Testis (tissue), 2 donors: ENCODE measurements at regions not wholly inside any gene's neighbourhood (a gene's known extent, or its start where the extent isn't known, plus 50 kb on each side); places are given as distances from the start of the nearest gene placed in this dataset.

ENCODE experiments used
- DNase-seq: peaks from one replicate; pipeline ENCODE4 v3.0.0-alpha.2; 2019
- H3K27ac ChIP-seq, 2 donors: fragments of 200-600 bp; sonication (generic); one replicate each; pipeline ENCODE4 v1.5.1; 2019
- H3K27me3 ChIP-seq: fragments of 200-600 bp; sonication (generic); one replicate; pipeline ENCODE4 v1.5.1; 2019
- H3K36me3 ChIP-seq: fragments of 200-600 bp; sonication (generic); one replicate; pipeline ENCODE4 v1.5.1; 2017; ENCODE audit warnings: low read depth; ENCODE audit errors: missing control alignments
- H3K4me1 ChIP-seq: fragments of 200-600 bp; sonication (generic); one replicate; pipeline ENCODE4 v1.5.1; 2019
- H3K4me3 ChIP-seq, 2 donors: fragments of 200-600 bp; sonication (generic); one replicate each; pipeline ENCODE4 v1.5.1; 2017 to 2019
- H3K9me3 ChIP-seq: fragments of 200-600 bp; sonication (generic); one replicate; pipeline ENCODE4 v1.5.1; 2017
- CTCF ChIP-seq, 3 experiments: fragments of 450-650 bp in 2 of 3; fragments of 200-600 bp in 1 of 3; sonication (generic) in 1 of 3; IDR thresholded peaks; one replicate each; pipeline ENCODE4 v1.5.1; 2016 to 2019; ENCODE audit warnings: antibody characterized with exemption in 3 of 3, mild to moderate bottlenecking in 2 of 3, moderate library complexity in 1 of 3
- POLR2A ChIP-seq: fragments of 450-650 bp; IDR thresholded peaks from one replicate; pipeline ENCODE4 v1.6.1; 2017; ENCODE audit warnings: antibody characterized with exemption, mild to moderate bottlenecking, moderate library complexity
- WGBS, 2 donors: methylation state at CpG; one replicate each; pipeline ENCODE4 v1.1.5; 2018; 5-methylcytosine and 5-hydroxymethylcytosine counted together
- intact Hi-C: fragments of 100-400 bp; cut with DNase I; formaldehyde crosslinking; loops from one replicate; pipeline ENCODE4 v1.15.1; 2023; ENCODE audit warnings: low total_unique reads

DNA sequence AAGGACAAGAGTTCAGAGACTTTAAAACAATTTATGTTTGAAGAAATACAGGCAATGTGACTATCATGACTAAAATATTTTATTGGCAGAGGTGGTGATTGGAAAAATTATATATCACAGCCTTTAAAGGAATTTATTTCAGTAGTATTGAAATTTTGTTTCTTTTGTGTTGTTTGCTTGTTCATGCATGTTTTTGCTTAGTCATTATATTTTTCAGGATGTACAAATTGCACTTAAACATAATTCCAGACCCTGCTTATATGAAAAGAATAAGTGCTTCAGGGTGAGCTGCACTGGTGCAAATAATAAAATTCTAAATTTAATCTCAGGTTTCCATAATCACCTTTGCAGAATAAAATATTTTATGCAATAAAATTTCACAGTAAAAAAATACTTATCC lies 283.3 kb downstream of the PPP1R3A start:
- no peak for DNase-seq
- no peaks in the 10 kb centered on the region for H3K4me1 ChIP-seq
- no peaks in the 10 kb centered on the region for H3K9me3 ChIP-seq
- intact Hi-C loops = no loop called here
- no peak overlapping the region for H3K4me3 ChIP-seq
- H3K27me3 ChIP-seq = no peaks in the 10 kb centered on the region
- no peaks in the 10 kb centered on the region for H3K36me3 ChIP-seq
- TF ChIP-seq POLR2A = no peak
- no peak for TF ChIP-seq CTCF (IDR thresholded peaks at IDR 0.05)
- H3K27ac ChIP-seq = no peak overlapping the region

DNA sequence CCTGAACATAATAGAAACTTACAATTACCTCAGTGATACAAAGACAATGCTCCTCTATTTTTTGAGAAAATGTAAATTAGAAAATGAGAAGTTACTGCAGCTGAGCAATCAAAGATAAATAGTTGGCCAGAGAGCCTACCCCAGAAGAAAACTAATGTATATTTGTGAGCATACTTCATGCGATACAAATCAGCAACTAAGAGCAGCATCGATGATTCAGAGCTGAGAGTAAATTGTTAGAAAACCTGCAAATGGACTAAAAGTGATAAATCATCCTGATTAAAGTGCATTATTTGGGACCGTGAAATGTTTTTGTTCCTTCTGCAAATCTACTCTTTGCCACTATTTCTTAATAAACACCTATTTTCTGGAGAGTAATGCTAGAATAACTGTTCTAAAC lies 285.7 kb downstream of the PPP1R3A start:
- no peak overlapping the region for H3K27ac ChIP-seq
- no peaks in the 10 kb centered on the region for H3K9me3 ChIP-seq
- H3K27me3 ChIP-seq = no peaks in the 10 kb centered on the region
- no peak for TF ChIP-seq POLR2A
- no peak for TF ChIP-seq CTCF (IDR thresholded peaks at IDR 0.05)
- no peak overlapping the region for H3K4me3 ChIP-seq
- H3K4me1 ChIP-seq = no peaks in the 10 kb centered on the region
- intact Hi-C loops = no loop called here
- no peak for DNase-seq
- WGBS, 2 donors = 82 to 85% methylated on average over 3 of the region's 3 CpGs
- H3K36me3 ChIP-seq = no peaks in the 10 kb centered on the region

DNA sequence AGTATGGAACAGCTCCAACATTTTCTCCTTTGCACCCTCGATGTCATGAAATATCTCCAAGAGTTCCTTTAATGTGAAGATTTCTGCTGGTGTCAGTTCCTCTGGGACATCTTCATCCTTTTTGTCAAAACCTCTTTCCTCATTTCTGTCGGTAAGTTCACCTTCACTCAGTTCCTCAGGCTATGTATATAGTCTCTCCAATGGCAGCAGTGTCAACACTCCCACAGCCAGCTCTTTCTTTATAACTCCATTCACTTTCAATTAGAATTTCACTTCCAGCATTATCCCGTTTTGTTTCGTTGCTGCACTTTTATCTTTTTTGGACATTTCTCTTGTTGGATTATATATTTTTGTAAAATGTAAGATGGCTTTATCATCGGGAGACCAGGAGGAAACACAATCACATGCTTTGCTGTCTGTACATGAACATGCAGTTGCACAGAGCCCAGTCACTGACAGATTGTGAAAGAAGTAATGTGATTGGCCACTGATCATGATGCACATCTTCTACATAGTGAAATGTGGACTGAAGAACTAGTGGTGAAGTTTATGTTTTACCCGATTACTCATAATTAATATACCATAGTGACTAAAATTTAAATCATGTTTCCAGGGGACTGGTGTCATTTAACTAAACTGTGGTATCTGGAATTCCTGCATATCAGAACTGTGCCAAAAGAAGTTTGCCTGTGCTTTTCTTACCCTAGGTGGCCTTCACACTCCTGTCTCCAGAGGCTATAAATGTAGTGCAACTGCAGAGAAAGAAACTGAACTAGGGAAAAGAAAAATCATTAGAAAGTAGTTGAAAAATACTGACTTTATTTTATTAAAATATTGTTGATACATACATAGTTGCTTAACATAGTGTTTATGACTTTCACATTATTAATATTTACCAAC lies 289.6 kb downstream of the PPP1R3A start:
- no peak overlapping the region for H3K4me3 ChIP-seq
- WGBS, 2 donors = 71 to 81% methylated on average over 6 of the region's 6 CpGs
- intact Hi-C loops = no loop called here
- H3K27ac ChIP-seq = no peak overlapping the region
- H3K27me3 ChIP-seq = no peaks in the 10 kb centered on the region
- no peaks in the 10 kb centered on the region for H3K36me3 ChIP-seq
- DNase-seq = no peak
- no peaks in the 10 kb centered on the region for H3K4me1 ChIP-seq
- H3K9me3 ChIP-seq = no peaks in the 10 kb centered on the region
- TF ChIP-seq POLR2A (no peak), CTCF (IDR thresholded peaks at IDR 0.05) (no peak)

DNA sequence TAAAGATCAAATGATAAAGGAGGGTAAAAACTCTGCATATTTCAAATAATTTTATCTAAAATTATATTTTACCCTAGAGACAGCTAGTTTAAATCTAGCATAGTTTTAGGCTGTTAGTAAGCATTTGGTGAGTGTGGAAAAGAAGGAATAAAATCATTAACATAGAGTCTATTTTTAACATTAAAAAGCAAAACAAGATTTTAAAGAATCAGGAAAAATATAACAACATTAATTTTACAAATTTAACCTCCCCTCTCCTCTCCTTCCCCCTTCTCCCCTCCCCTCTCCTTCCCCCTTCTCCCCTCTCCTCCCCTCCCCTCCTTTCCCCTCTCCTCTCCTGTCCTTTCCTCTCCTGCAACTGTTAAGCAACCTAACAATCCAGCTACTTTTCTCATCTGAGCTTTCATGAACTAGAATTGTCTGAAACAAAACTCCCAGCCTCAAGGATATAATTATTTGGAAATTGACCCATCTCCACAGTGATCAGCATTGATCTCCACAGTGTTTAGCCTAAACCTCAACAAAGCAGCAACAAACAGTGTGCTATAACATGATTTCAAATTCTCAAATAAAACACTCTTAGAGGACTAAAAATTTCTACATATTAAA lies 293.2 kb downstream of the PPP1R3A start:
- intact Hi-C loops = no loop called here
- no peaks in the 10 kb centered on the region for H3K36me3 ChIP-seq

More for the DNA sequence above, 293.2 kb downstream of the PPP1R3A start:
- no peak overlapping the region for H3K27ac ChIP-seq
- TF ChIP-seq CTCF (IDR thresholded peaks at IDR 0.05) (no peak), POLR2A (no peak)
- DNase-seq = no peak
- H3K4me3 ChIP-seq = no peak overlapping the region
- H3K4me1 ChIP-seq = no peaks in the 10 kb centered on the region
- H3K27me3 ChIP-seq = no peaks in the 10 kb centered on the region
- H3K9me3 ChIP-seq = no peaks in the 10 kb centered on the region
